ENCODE measurements at regions not wholly inside any gene's neighbourhood (a gene's known extent, or its start where the extent isn't known, plus 50 kb on each side); places are given as distances from the start of the nearest gene placed in this dataset.

- no peak overlapping the region for H3K4me3 ChIP-seq (ENCODE audit: low read depth, low read length)
- no peak for TF ChIP-seq CTCF (IDR thresholded peaks at IDR 0.05; ENCODE audit: borderline replicate concordance, insufficient read depth, low read depth, low read length)
These were observed 172.7 kb downstream of the RPLP1 start for GRCh38 chr15:69625328-69625727.

- H3K4me3 ChIP-seq (ENCODE audit: low read depth, low read length): no peak overlapping the region
- no peak for TF ChIP-seq CTCF (IDR thresholded peaks at IDR 0.05; ENCODE audit: borderline replicate concordance, insufficient read depth, low read depth, low read length)
These were observed 173.8 kb downstream of the RPLP1 start for GRCh38 chr15:69626095-69627066.

- no peak for TF ChIP-seq CTCF (IDR thresholded peaks at IDR 0.05; ENCODE audit: borderline replicate concordance, insufficient read depth, low read depth, low read length)
- H3K4me3 ChIP-seq (ENCODE audit: low read depth, low read length): no peak overlapping the region
These were observed 175.0 kb downstream of the RPLP1 start for GRCh38 chr15:69627548-69628158.

DNA sequence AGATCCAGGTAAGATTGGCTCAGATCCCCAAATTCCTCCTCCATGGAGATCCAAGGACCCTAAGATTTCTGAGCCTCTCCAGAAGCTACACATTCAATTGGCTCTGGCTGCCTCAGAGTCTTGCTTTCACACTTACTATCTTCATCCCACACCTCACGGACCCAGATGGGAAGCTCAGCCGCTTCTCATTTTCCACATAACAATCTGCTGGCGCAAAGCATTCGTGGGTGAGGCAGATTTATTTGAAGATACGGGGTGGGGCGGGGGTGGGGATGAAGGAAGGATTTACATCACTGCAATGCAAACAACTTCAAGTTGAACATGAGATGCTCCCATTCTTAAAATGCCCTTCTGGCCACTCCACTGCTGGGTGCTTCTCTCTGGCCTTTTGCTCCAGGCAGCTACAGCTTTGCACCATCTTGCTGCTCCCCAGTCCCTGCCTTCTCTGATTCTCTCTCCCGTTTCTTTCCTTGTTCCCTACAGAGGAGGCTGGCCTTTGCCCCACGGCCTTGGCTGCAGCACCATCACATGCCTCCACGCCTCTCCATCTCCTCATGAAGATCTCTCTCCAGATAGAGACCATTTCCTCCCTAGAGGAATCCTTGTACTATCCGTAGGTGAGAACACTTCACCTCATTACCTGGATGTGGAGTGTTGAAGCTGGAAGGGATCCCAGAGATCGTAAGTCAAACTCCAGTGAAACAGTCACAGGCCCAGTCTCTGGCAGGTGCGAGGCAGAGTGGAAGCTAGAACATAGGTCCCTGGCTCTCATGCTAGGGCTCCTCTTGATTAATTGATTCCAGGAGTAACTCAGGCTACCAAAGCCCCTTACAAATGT is 175.9 kb downstream of the RPLP1 start:
- no peak for TF ChIP-seq CTCF (IDR thresholded peaks at IDR 0.05; ENCODE audit: borderline replicate concordance, insufficient read depth, low read depth, low read length)

DNA sequence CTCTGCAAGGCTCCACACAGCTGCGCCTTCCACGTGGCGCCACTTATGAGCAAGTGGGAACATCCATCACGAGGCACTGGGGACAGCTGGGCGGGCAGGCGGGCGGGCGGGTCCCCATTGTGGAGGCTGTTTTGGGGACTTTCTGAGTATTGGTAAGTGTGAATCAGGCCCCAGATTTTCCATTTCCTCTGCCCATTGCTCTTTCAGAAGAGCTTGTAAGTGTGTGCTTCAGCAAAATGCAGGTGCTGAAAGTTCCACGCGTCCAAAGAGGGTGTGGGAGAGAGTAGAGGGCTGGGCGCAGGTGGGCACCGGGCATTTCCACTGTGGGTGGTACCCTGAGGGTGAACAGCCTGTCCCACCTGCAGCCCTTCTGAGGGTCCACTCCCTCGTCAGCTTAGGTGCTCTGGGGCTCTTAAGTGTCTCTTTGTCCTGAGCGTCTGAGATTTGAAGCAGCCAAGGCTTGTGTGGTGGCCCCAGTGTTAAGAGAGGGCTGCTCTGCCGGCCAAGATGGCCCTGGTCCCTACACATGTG is 177.1 kb downstream of the RPLP1 start:
- no peak overlapping the region for H3K4me3 ChIP-seq (ENCODE audit: low read depth, low read length)
- no peak for TF ChIP-seq CTCF (IDR thresholded peaks at IDR 0.05; ENCODE audit: borderline replicate concordance, insufficient read depth, low read depth, low read length)

More for the DNA sequence above, 175.9 kb downstream of the RPLP1 start:
- no peak overlapping the region for H3K4me3 ChIP-seq (ENCODE audit: low read depth, low read length)

GRCh38 chr15:69631005-69631404 is 178.4 kb downstream of the RPLP1 start:
- no peak for TF ChIP-seq CTCF (IDR thresholded peaks at IDR 0.05; ENCODE audit: borderline replicate concordance, insufficient read depth, low read depth, low read length)
- no peak overlapping the region for H3K4me3 ChIP-seq (ENCODE audit: low read depth, low read length)
